Suppressor macrophage (primary cell): ENCODE measurements at regions not wholly inside any gene's neighbourhood (a gene's known extent, or its start where the extent isn't known, plus 50 kb on each side); places are given as distances from the start of the nearest gene placed in this dataset.

Source experiments
- DNase-seq, 4 experiments: peaks; one replicate each; pipeline ENCODE4 v3.0.0-alpha.2; 2020 to 2022

GRCh38 chr4:178066338-178066941, 624.2 kb upstream of the AGA start:
- DNase-seq, result no peak

- DNase-seq, result no peak
Observed at GRCh38 chr4:178068136-178068535, 625.9 kb upstream of the AGA start.

- no peak for DNase-seq
Observed at GRCh38 chr4:178070163-178070562, 627.9 kb upstream of the AGA start.

- DNase-seq, result no peak
Observed at GRCh38 chr4:178080312-178080711, 638.1 kb upstream of the AGA start.

- DNase-seq, result no peak
Observed at GRCh38 chr4:178081176-178081575, 638.9 kb upstream of the AGA start.

- DNase-seq, result no peak
Observed at GRCh38 chr4:178081896-178082295, 639.7 kb upstream of the AGA start.

GRCh38 chr4:178082906-178083305, 640.7 kb upstream of the AGA start:
- DNase-seq, result no peak

GRCh38 chr4:178083968-178084367, 641.7 kb upstream of the AGA start:
- DNase-seq, result no peak

- no peak for DNase-seq
Observed at GRCh38 chr4:178086320-178086719, 644.1 kb upstream of the AGA start.

- DNase-seq, result no peak
Observed at GRCh38 chr4:178090640-178091411, 648.6 kb upstream of the AGA start.

GRCh38 chr4:178102139-178102538, 659.9 kb upstream of the AGA start:
- DNase-seq, result no peak

GRCh38 chr4:178105242-178105641, 663.0 kb upstream of the AGA start:
- no peak for DNase-seq

GRCh38 chr4:178136736-178137345, 694.6 kb upstream of the AGA start:
- no peak for DNase-seq

- no peak for DNase-seq
Observed at GRCh38 chr4:178137732-178138471, 695.7 kb upstream of the AGA start.

GRCh38 chr4:178138491-178138890, 696.3 kb upstream of the AGA start:
- no peak for DNase-seq

- DNase-seq, result no peak
Observed at GRCh38 chr4:178140326-178140915, 698.2 kb upstream of the AGA start.

GRCh38 chr4:178142724-178143123, 700.5 kb upstream of the AGA start:
- DNase-seq, result no peak

GRCh38 chr4:178148106-178148505, 705.9 kb upstream of the AGA start:
- DNase-seq, result no peak

- DNase-seq, result no peak
Observed at GRCh38 chr4:178165251-178165950, 723.2 kb upstream of the AGA start.

GRCh38 chr4:178165951-178166308, 723.7 kb upstream of the AGA start:
- DNase-seq, result no peak

- DNase-seq, result no peak
Observed at GRCh38 chr4:178173771-178174170, 731.5 kb upstream of the AGA start.

- DNase-seq, result no peak
Observed at GRCh38 chr4:178174756-178175155, 732.5 kb upstream of the AGA start.
